ENCODE measurements at regions not wholly inside any gene's neighbourhood (a gene's known extent, or its start where the extent isn't known, plus 50 kb on each side); places are given as distances from the start of the nearest gene placed in this dataset.

DNA sequence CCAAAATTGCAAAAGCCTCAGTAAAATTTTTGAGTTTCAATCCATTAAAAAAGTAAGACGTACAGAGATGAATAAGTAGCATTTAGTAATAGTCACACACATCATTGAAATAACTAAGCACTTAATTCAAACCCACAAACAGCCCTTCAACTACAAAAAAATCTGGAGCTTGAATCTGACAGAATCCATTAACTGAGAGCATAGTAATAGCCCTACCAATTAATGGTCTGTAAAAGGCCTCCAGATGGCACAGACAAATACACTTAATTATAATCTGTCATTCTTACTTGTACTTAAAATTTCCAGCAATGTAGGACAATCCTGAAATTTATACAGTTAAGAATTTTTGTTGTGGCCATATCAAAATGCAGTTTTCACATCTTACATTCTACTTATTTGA lies 246.9 kb downstream of the VGLL3 start:
- no peak for TF ChIP-seq SMAD4 (CRISPR knock-in tag; IDR thresholded peaks at IDR 0.05)
- no peak for TF ChIP-seq ZNF317 (CRISPR knock-in tag; IDR thresholded peaks at IDR 0.05; ENCODE audit: borderline replicate concordance, low read depth)
- TF ChIP-seq, protein P1, sequence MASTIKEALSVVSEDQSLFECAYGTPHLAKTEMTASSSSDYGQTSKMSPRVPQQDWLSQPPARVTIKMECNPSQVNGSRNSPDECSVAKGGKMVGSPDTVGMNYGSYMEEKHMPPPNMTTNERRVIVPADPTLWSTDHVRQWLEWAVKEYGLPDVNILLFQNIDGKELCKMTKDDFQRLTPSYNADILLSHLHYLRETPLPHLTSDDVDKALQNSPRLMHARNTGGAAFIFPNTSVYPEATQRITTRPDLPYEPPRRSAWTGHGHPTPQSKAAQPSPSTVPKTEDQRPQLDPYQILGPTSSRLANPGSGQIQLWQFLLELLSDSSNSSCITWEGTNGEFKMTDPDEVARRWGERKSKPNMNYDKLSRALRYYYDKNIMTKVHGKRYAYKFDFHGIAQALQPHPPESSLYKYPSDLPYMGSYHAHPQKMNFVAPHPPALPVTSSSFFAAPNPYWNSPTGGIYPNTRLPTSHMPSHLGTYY (CRISPR knock-in tag; IDR thresholded peaks at IDR 0.05) = no peak
- TF ChIP-seq, protein P2, sequence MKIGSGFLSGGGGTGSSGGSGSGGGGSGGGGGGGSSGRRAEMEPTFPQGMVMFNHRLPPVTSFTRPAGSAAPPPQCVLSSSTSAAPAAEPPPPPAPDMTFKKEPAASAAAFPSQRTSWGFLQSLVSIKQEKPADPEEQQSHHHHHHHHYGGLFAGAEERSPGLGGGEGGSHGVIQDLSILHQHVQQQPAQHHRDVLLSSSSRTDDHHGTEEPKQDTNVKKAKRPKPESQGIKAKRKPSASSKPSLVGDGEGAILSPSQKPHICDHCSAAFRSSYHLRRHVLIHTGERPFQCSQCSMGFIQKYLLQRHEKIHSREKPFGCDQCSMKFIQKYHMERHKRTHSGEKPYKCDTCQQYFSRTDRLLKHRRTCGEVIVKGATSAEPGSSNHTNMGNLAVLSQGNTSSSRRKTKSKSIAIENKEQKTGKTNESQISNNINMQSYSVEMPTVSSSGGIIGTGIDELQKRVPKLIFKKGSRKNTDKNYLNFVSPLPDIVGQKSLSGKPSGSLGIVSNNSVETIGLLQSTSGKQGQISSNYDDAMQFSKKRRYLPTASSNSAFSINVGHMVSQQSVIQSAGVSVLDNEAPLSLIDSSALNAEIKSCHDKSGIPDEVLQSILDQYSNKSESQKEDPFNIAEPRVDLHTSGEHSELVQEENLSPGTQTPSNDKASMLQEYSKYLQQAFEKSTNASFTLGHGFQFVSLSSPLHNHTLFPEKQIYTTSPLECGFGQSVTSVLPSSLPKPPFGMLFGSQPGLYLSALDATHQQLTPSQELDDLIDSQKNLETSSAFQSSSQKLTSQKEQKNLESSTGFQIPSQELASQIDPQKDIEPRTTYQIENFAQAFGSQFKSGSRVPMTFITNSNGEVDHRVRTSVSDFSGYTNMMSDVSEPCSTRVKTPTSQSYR (CRISPR knock-in tag; IDR thresholded peaks at IDR 0.05) = no peak
- no peak for TF ChIP-seq TEAD4 (CRISPR knock-in tag; IDR thresholded peaks at IDR 0.05)
- no peak for TF ChIP-seq RELA (CRISPR knock-in tag; IDR thresholded peaks at IDR 0.05; ENCODE audit: borderline replicate concordance)
- TF ChIP-seq, protein P3, sequence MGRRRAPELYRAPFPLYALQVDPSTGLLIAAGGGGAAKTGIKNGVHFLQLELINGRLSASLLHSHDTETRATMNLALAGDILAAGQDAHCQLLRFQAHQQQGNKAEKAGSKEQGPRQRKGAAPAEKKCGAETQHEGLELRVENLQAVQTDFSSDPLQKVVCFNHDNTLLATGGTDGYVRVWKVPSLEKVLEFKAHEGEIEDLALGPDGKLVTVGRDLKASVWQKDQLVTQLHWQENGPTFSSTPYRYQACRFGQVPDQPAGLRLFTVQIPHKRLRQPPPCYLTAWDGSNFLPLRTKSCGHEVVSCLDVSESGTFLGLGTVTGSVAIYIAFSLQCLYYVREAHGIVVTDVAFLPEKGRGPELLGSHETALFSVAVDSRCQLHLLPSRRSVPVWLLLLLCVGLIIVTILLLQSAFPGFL (CRISPR knock-in tag; IDR thresholded peaks at IDR 0.05; ENCODE audit: borderline replicate concordance) = no peak
- TF ChIP-seq IRF2 (CRISPR knock-in tag; IDR thresholded peaks at IDR 0.05; ENCODE audit: borderline replicate concordance, low read depth) = no peak
- no peak for TF ChIP-seq ZNF121 (CRISPR knock-in tag; IDR thresholded peaks at IDR 0.05)
- no peak for TF ChIP-seq NR1H2 (CRISPR knock-in tag; IDR thresholded peaks at IDR 0.05)
- TF ChIP-seq, protein P4, sequence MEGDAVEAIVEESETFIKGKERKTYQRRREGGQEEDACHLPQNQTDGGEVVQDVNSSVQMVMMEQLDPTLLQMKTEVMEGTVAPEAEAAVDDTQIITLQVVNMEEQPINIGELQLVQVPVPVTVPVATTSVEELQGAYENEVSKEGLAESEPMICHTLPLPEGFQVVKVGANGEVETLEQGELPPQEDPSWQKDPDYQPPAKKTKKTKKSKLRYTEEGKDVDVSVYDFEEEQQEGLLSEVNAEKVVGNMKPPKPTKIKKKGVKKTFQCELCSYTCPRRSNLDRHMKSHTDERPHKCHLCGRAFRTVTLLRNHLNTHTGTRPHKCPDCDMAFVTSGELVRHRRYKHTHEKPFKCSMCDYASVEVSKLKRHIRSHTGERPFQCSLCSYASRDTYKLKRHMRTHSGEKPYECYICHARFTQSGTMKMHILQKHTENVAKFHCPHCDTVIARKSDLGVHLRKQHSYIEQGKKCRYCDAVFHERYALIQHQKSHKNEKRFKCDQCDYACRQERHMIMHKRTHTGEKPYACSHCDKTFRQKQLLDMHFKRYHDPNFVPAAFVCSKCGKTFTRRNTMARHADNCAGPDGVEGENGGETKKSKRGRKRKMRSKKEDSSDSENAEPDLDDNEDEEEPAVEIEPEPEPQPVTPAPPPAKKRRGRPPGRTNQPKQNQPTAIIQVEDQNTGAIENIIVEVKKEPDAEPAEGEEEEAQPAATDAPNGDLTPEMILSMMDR (IDR thresholded peaks at IDR 0.05) = no peak
- TF ChIP-seq, protein P5, sequence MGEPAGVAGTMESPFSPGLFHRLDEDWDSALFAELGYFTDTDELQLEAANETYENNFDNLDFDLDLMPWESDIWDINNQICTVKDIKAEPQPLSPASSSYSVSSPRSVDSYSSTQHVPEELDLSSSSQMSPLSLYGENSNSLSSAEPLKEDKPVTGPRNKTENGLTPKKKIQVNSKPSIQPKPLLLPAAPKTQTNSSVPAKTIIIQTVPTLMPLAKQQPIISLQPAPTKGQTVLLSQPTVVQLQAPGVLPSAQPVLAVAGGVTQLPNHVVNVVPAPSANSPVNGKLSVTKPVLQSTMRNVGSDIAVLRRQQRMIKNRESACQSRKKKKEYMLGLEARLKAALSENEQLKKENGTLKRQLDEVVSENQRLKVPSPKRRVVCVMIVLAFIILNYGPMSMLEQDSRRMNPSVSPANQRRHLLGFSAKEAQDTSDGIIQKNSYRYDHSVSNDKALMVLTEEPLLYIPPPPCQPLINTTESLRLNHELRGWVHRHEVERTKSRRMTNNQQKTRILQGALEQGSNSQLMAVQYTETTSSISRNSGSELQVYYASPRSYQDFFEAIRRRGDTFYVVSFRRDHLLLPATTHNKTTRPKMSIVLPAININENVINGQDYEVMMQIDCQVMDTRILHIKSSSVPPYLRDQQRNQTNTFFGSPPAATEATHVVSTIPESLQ (CRISPR knock-in tag; IDR thresholded peaks at IDR 0.05) = no peak
- TF ChIP-seq ZNF416 (CRISPR knock-in tag; IDR thresholded peaks at IDR 0.05) = no peak
- TF ChIP-seq EMX1 (CRISPR knock-in tag; IDR thresholded peaks at IDR 0.05) = no peak
- TF ChIP-seq ZBTB21 (CRISPR knock-in tag; IDR thresholded peaks at IDR 0.05; ENCODE audit: borderline replicate concordance) = no peak
- no peak for TF ChIP-seq FOXJ3 (CRISPR knock-in tag; IDR thresholded peaks at IDR 0.05; ENCODE audit: borderline replicate concordance)
- Mint-ChIP-seq H3K4me3 (no peak overlapping the region), H3K27me3 (ENCODE audit: low read depth) (no peaks in the 10 kb centered on the region), H3K9me3 (peaks cover 23% of the 10 kb centered on the region), H3K27ac (no peak overlapping the region), H3K4me1 (no peaks in the 10 kb centered on the region), H3K36me3 (no peaks in the 10 kb centered on the region)
- ChIA-PET POLR2A (no interaction called here), CTCF (interaction anchor here (0.6 kb wide), 1 partner anchor 331 kb away, joined by 3 read pairs; no protein-coding TSS in a partner anchor)
- no peak for ATAC-seq
- DNase-seq (ENCODE audit: low spot score) = no peak

DNA sequence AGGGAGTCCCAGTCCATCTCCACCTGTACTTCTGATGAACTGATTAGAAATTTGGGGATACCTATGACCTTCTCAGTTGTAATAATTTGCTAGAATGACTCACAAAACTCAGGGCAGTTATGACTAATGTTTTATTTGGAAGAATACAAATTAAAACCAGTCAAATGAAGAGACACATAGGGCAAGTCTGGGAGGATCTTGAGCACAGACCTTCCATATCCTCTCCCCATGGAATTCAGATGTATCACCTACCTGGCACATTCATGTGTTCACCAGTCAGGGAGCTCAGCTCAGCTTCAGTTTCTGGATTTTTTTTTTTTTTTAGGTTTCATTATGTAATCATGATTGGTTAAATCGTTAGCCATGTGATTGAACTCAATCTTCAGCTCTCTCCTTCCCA lies 247.7 kb downstream of the VGLL3 start:
- H3K9me3 Mint-ChIP-seq = peaks cover 15% of the 10 kb centered on the region
- H3K27me3 Mint-ChIP-seq (ENCODE audit: low read depth) = no peaks in the 10 kb centered on the region
- ChIA-PET POLR2A (no interaction called here), CTCF (interaction anchor here (0.6 kb wide), 1 partner anchor 332 kb away, joined by 3 read pairs; no protein-coding TSS in a partner anchor)
- H3K36me3 Mint-ChIP-seq = no peaks in the 10 kb centered on the region
- ATAC-seq (no peak), DNase-seq (ENCODE audit: low spot score) (no peak)
- H3K27ac Mint-ChIP-seq = no peak overlapping the region
- no peak overlapping the region for H3K4me3 Mint-ChIP-seq
- no peaks in the 10 kb centered on the region for H3K4me1 Mint-ChIP-seq
- TF ChIP-seq ZNF232 (CRISPR knock-in tag; IDR thresholded peaks at IDR 0.05) (no peak), SMAD3 (CRISPR knock-in tag; IDR thresholded peaks at IDR 0.05; ENCODE audit: borderline replicate concordance) (no peak), SOX15 (CRISPR knock-in tag; IDR thresholded peaks at IDR 0.05) (no peak), TEAD1 (CRISPR knock-in tag; IDR thresholded peaks at IDR 0.05) (no peak)
- TF ChIP-seq, protein P6, sequence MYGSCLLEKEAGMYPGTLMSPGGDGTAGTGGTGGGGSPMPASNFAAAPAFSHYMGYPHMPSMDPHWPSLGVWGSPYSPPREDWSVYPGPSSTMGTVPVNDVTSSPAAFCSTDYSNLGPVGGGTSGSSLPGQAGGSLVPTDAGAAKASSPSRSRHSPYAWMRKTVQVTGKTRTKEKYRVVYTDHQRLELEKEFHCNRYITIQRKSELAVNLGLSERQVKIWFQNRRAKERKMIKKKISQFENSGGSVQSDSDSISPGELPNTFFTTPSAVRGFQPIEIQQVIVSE (CRISPR knock-in tag; IDR thresholded peaks at IDR 0.05; ENCODE audit: borderline replicate concordance) = no peak
- TF ChIP-seq, protein P7, sequence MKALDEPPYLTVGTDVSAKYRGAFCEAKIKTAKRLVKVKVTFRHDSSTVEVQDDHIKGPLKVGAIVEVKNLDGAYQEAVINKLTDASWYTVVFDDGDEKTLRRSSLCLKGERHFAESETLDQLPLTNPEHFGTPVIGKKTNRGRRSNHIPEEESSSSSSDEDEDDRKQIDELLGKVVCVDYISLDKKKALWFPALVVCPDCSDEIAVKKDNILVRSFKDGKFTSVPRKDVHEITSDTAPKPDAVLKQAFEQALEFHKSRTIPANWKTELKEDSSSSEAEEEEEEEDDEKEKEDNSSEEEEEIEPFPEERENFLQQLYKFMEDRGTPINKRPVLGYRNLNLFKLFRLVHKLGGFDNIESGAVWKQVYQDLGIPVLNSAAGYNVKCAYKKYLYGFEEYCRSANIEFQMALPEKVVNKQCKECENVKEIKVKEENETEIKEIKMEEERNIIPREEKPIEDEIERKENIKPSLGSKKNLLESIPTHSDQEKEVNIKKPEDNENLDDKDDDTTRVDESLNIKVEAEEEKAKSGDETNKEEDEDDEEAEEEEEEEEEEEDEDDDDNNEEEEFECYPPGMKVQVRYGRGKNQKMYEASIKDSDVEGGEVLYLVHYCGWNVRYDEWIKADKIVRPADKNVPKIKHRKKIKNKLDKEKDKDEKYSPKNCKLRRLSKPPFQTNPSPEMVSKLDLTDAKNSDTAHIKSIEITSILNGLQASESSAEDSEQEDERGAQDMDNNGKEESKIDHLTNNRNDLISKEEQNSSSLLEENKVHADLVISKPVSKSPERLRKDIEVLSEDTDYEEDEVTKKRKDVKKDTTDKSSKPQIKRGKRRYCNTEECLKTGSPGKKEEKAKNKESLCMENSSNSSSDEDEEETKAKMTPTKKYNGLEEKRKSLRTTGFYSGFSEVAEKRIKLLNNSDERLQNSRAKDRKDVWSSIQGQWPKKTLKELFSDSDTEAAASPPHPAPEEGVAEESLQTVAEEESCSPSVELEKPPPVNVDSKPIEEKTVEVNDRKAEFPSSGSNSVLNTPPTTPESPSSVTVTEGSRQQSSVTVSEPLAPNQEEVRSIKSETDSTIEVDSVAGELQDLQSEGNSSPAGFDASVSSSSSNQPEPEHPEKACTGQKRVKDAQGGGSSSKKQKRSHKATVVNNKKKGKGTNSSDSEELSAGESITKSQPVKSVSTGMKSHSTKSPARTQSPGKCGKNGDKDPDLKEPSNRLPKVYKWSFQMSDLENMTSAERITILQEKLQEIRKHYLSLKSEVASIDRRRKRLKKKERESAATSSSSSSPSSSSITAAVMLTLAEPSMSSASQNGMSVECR (CRISPR knock-in tag; IDR thresholded peaks at IDR 0.05; ENCODE audit: borderline replicate concordance) = no peak

All from WTC11 (cell line).